K562 (cell line): ENCODE measurements at regions not wholly inside any gene's neighbourhood (a gene's known extent, or its start where the extent isn't known, plus 50 kb on each side); places are given as distances from the start of the nearest gene placed in this dataset.

Experiments used
- ARHGAP35 ChIP-seq: fragments of 450-650 bp; IDR thresholded peaks from 2 replicates; pipeline ENCODE4 v1.6.1; 2018; ENCODE audit not compliant: partially characterized antibody
- CCNT2 ChIP-seq: IDR thresholded peaks from 2 replicates; pipeline ENCODE4 v1.6.1; 2011; ENCODE audit warnings: borderline replicate concordance, low read depth, mild to moderate bottlenecking, moderate library complexity, mixed read lengths, low read length; ENCODE audit not compliant: insufficient read length; ENCODE audit errors: extremely low read depth
- CSDE1 ChIP-seq, 2 experiments: fragments of 450-650 bp; IDR thresholded peaks; 2 replicates each; pipeline ENCODE4 v1.6.1; 2016; ENCODE audit warnings: mild to moderate bottlenecking in 1 of 2
- DMBX1 ChIP-seq: fragments of 250-450 bp; sonication (Bioruptor Pico); IDR thresholded peaks from 2 replicates; pipeline ENCODE4 v1.8.0; 2022; ENCODE audit warnings: inconsistent platforms, mild to moderate bottlenecking, moderate library complexity, borderline replicate concordance
- FOSL1 ChIP-seq: fragments of 200-800 bp; sonication (Bioruptor generic); conservative IDR thresholded peaks from 2 replicates; pipeline ENCODE4 v1.6.1; 2016; ENCODE audit warnings: missing genetic modification characterization, missing compliant biosample characterization
- FOXK2 ChIP-seq, 2 experiments: fragments of 450-650 bp; IDR thresholded peaks in 1 of 2; conservative IDR thresholded peaks in 1 of 2; 2 replicates each; pipeline ENCODE4 v1.6.1; 2016; ENCODE audit warnings: low read depth in 2 of 2, mild to moderate bottlenecking in 1 of 2
- HOXB6 ChIP-seq: fragments of 250-450 bp; sonication (Bioruptor Pico); IDR thresholded peaks from 2 replicates; pipeline ENCODE4 v1.5.1; 2022; ENCODE audit warnings: mild to moderate bottlenecking, borderline replicate concordance
- KDM2B ChIP-seq: fragments of 250-450 bp; sonication (Bioruptor Pico); IDR thresholded peaks from 2 replicates; pipeline ENCODE4 v1.8.0; 2021; ENCODE audit warnings: mild to moderate bottlenecking, moderate library complexity
- KDM5B ChIP-seq: fragments of 200-600 bp; sonication (generic); IDR thresholded peaks from 2 replicates; pipeline ENCODE4 v1.6.1; 2012; ENCODE audit warnings: low read depth, mild to moderate bottlenecking, moderate library complexity, low read length, control low read depth, inconsistent platforms; ENCODE audit not compliant: insufficient replicate concordance
- MCM5 ChIP-seq: fragments of 450-650 bp; IDR thresholded peaks from 2 replicates; pipeline ENCODE4 v1.6.1; 2016; ENCODE audit warnings: low read depth
- MLX ChIP-seq, 2 experiments: fragments of 450-650 bp in 1 of 2; sonication (generic) in 1 of 2; formaldehyde crosslinking; conservative IDR thresholded peaks; 2 replicates each; pipeline versions ENCODE4 v1.4.0 to v1.8.1; 2020 to 2022; ENCODE audit warnings: mild to moderate bottlenecking in 1 of 2, missing genetic modification reagents in 1 of 2
- MNT ChIP-seq, 2 experiments: fragments of 450-650 bp; conservative IDR thresholded peaks; 2 replicates each; pipeline ENCODE4 v1.6.1; 2017; ENCODE audit warnings: mild to moderate bottlenecking in 2 of 2, moderate library complexity in 2 of 2
- NEUROD1 ChIP-seq: fragments of 150-350 bp; IDR thresholded peaks from 2 replicates; pipeline ENCODE4 v1.6.1; 2014; ENCODE audit warnings: borderline replicate concordance, low read length, low read depth; ENCODE audit not compliant: partially characterized antibody
- PTRF ChIP-seq: fragments of 450-650 bp; IDR thresholded peaks from 2 replicates; pipeline ENCODE4 v1.6.1; 2016; ENCODE audit warnings: mild to moderate bottlenecking, missing genetic modification characterization, missing compliant biosample characterization
- SMARCE1 ChIP-seq: fragments of 450-650 bp; IDR thresholded peaks from 2 replicates; pipeline ENCODE4 v1.7.1; 2016; ENCODE audit warnings: mild to moderate bottlenecking
- SMC3 ChIP-seq: conservative IDR thresholded peaks from 2 replicates; pipeline ENCODE4 v1.6.1; 2011; ENCODE audit warnings: low read depth, low read length, improper control_type of control experiment; ENCODE audit not compliant: insufficient read depth
- STAT5A ChIP-seq: IDR thresholded peaks from 2 replicates; pipeline ENCODE4 v1.6.1; 2012; ENCODE audit warnings: low read length, inconsistent platforms, borderline replicate concordance
- ZBTB49 ChIP-seq: sonication (generic); formaldehyde crosslinking; IDR thresholded peaks from 2 replicates; pipeline ENCODE4 v1.8.0; 2022; ENCODE audit warnings: missing genetic modification reagents, mild to moderate bottlenecking, borderline replicate concordance
- ZNF143 ChIP-seq: sonication (generic); formaldehyde crosslinking; IDR thresholded peaks from 2 replicates; pipeline ENCODE4 v1.9.0; 2022; ENCODE audit warnings: mild to moderate bottlenecking, missing genetic modification reagents
- ZNF24 ChIP-seq: fragments of 450-650 bp; IDR thresholded peaks from 2 replicates; pipeline ENCODE4 v1.6.1; 2016
- ZNF253 ChIP-seq: fragments of 250-450 bp; sonication (Bioruptor Pico); conservative IDR thresholded peaks from 2 replicates; pipeline ENCODE4 v1.6.1; 2021; ENCODE audit warnings: mild to moderate bottlenecking
- ZNF277 ChIP-seq: fragments of 250-450 bp; sonication (Bioruptor Pico); IDR thresholded peaks from 2 replicates; pipeline ENCODE4 v1.8.0; 2022; ENCODE audit warnings: inconsistent platforms, mild to moderate bottlenecking, moderate library complexity, borderline replicate concordance
- TF ChIP-seq, protein P1 (sequence below): fragments of 450-650 bp; conservative IDR thresholded peaks from 2 replicates; pipeline ENCODE4 v1.6.1; 2016; ENCODE audit warnings: missing genetic modification characterization, low read depth, mild to moderate bottlenecking, missing compliant biosample characterization, moderate library complexity

DNA sequence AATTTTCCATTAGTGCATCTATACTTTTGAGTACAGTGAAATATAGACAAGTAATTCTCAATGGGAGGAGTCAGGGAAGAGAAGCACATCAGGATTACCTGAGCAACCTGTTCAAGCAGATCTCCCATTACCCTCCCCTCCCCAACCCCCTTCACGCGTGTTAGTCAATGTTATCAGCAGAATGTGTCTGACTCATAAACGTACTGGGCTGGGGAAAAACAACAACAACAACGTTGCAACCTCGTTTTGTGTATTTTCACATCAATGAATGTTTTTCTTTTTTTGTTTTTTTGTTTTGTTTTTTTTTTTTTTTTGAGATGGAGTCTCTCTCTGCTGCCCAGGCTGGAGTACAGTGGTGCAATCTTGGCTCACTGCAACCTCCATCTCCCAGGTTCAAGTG lies 287.0 kb upstream of the STXBP5 start (continued):
- TF ChIP-seq HOXB6 (no peak), CSDE1 (IDR thresholded peaks at IDR 0.05) (no peak), ZNF24 (no peak), KDM5B (no peak), ARHGAP35 (no peak), ZNF253 (CRISPR knock-in tag) (no peak), CCNT2 (no peak), FOXK2 (conservative IDR thresholded peaks at IDR 0.05 in 1 of 2, IDR thresholded peaks at IDR 0.05 in 1 of 2; ENCODE audit: low read depth in 2 of 2) (peak; percentile 49 to 57; a peak in 3 of 4 replicates), SMARCE1 (peak; percentile 72), KDM2B (CRISPR knock-in tag) (no peak), STAT5A (0 out of 2 replicates have a peak, but pooled peaks have one; percentile 7), MCM5 (no peak), SMC3 (no peak), MLX (CRISPR knock-in tag; conservative IDR thresholded peaks at IDR 0.05) (no peak), MNT (conservative IDR thresholded peaks at IDR 0.05) (no peak), ZNF143 (no peak), FOSL1 (tag) (peak; percentile 78), DMBX1 (CRISPR knock-in tag) (0 out of 2 replicates have a peak, but pooled peaks have one; percentile 24), ZBTB49 (CRISPR knock-in tag) (no peak), PTRF (tag) (no peak), ZNF277 (CRISPR knock-in tag) (no peak), NEUROD1 (no peak)
- TF ChIP-seq, protein P1, sequence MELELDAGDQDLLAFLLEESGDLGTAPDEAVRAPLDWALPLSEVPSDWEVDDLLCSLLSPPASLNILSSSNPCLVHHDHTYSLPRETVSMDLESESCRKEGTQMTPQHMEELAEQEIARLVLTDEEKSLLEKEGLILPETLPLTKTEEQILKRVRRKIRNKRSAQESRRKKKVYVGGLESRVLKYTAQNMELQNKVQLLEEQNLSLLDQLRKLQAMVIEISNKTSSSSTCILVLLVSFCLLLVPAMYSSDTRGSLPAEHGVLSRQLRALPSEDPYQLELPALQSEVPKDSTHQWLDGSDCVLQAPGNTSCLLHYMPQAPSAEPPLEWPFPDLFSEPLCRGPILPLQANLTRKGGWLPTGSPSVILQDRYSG (tag), result no peak
